ENCODE measurements at regions not wholly inside any gene's neighbourhood (a gene's known extent, or its start where the extent isn't known, plus 50 kb on each side); places are given as distances from the start of the nearest gene placed in this dataset.

GRCh38 chr6:112822769-112823168, 475.6 kb downstream of the RFPL4B start:
- H3K27ac ChIP-seq = no peak overlapping the region
- no peaks in the 10 kb centered on the region for H3K27me3 ChIP-seq

GRCh38 chr6:112827793-112828192, 480.7 kb downstream of the RFPL4B start:
- H3K4me3 ChIP-seq = no peak overlapping the region
- no peaks in the 10 kb centered on the region for H3K4me1 ChIP-seq
- H3K27me3 ChIP-seq = no peaks in the 10 kb centered on the region
- peak; percentile 64 for DNase-seq (ENCODE audit: low spot score)
- H3K9me3 ChIP-seq = no peaks in the 10 kb centered on the region
- no peaks in the 10 kb centered on the region for H3K36me3 ChIP-seq
- TF ChIP-seq CTCF (IDR thresholded peaks at IDR 0.05) = no peak
- H3K27ac ChIP-seq = no peak overlapping the region

More at GRCh38 chr6:112822769-112823168, 475.6 kb downstream of the RFPL4B start:
- no peaks in the 10 kb centered on the region for H3K4me1 ChIP-seq
- no peak for TF ChIP-seq CTCF (IDR thresholded peaks at IDR 0.05)
- no peaks in the 10 kb centered on the region for H3K9me3 ChIP-seq
- no peak for DNase-seq (ENCODE audit: low spot score)
- H3K4me3 ChIP-seq = no peak overlapping the region
- no peaks in the 10 kb centered on the region for H3K36me3 ChIP-seq

GRCh38 chr6:112831022-112831421, 483.9 kb downstream of the RFPL4B start:
- Histone ChIP-seq H3K4me1 (no peaks in the 10 kb centered on the region), H3K4me3 (no peak overlapping the region), H3K36me3 (no peaks in the 10 kb centered on the region), H3K27ac (no peak overlapping the region), H3K27me3 (no peaks in the 10 kb centered on the region), H3K9me3 (no peaks in the 10 kb centered on the region)
- no peak for TF ChIP-seq CTCF (IDR thresholded peaks at IDR 0.05)
- no peak for DNase-seq (ENCODE audit: low spot score)

GRCh38 chr6:112833581-112834131, 486.5 kb downstream of the RFPL4B start:
- H3K27me3 ChIP-seq = no peaks in the 10 kb centered on the region
- no peaks in the 10 kb centered on the region for H3K36me3 ChIP-seq
- no peak for DNase-seq (ENCODE audit: low spot score)
- no peaks in the 10 kb centered on the region for H3K4me1 ChIP-seq
- no peak overlapping the region for H3K4me3 ChIP-seq
- no peak for TF ChIP-seq CTCF (IDR thresholded peaks at IDR 0.05)
- no peaks in the 10 kb centered on the region for H3K9me3 ChIP-seq
- no peak overlapping the region for H3K27ac ChIP-seq

- H3K4me1 ChIP-seq = no peaks in the 10 kb centered on the region
- no peaks in the 10 kb centered on the region for H3K36me3 ChIP-seq
- no peaks in the 10 kb centered on the region for H3K9me3 ChIP-seq
- DNase-seq (ENCODE audit: low spot score) = no peak
- H3K27ac ChIP-seq = no peak overlapping the region
- H3K27me3 ChIP-seq = no peaks in the 10 kb centered on the region
- no peak overlapping the region for H3K4me3 ChIP-seq
- TF ChIP-seq CTCF (IDR thresholded peaks at IDR 0.05) = no peak
Measured at GRCh38 chr6:112835078-112835477, 487.9 kb downstream of the RFPL4B start.

GRCh38 chr6:112839525-112839961, 492.4 kb downstream of the RFPL4B start:
- Histone ChIP-seq H3K4me3 (no peak overlapping the region), H3K4me1 (no peaks in the 10 kb centered on the region), H3K9me3 (peaks cover 0 to 6% of the 10 kb centered on the region in 2 donors), H3K27ac (no peak overlapping the region), H3K36me3 (no peaks in the 10 kb centered on the region), H3K27me3 (no peaks in the 10 kb centered on the region)
- no peak for TF ChIP-seq CTCF (IDR thresholded peaks at IDR 0.05)
- DNase-seq (ENCODE audit: low spot score) = no peak
